Fibroblast of mammary gland (primary cell): ENCODE measurements at regions not wholly inside any gene's neighbourhood (a gene's known extent, or its start where the extent isn't known, plus 50 kb on each side); places are given as distances from the start of the nearest gene placed in this dataset.

Source experiments
- DNase-seq: peaks from one replicate; pipeline ENCODE4 v3.0.0-alpha.2; 2010; ENCODE audit warnings: low read depth
- H3K4me3 ChIP-seq: 2 replicates; pipeline ENCODE4 v1.5.1; 2011; ENCODE audit warnings: low read depth, mild to moderate bottlenecking, low read length, moderate library complexity; ENCODE audit not compliant: control insufficient read depth
- CTCF ChIP-seq: conservative IDR thresholded peaks from 2 replicates; pipeline ENCODE4 v1.5.1; 2011; ENCODE audit warnings: low read depth, low read length, inconsistent platforms; ENCODE audit not compliant: control insufficient read depth, insufficient read depth

- no peak for DNase-seq
- no peak overlapping the region for H3K4me3 ChIP-seq
- no peak for TF ChIP-seq CTCF
These were observed 111.6 kb upstream of the ZFP42 start for GRCh38 chr4:187883836-187884475.

- no peak overlapping the region for H3K4me3 ChIP-seq
- no peak for TF ChIP-seq CTCF
- no peak for DNase-seq
These were observed 107.7 kb upstream of the ZFP42 start for GRCh38 chr4:187887906-187888305.

- H3K4me3 ChIP-seq: no peak overlapping the region
- TF ChIP-seq CTCF: no peak
- DNase-seq: no peak
These were observed 105.9 kb upstream of the ZFP42 start for GRCh38 chr4:187889651-187890050.

- no peak for TF ChIP-seq CTCF
- no peak overlapping the region for H3K4me3 ChIP-seq
- DNase-seq: no peak
These were observed 102.2 kb upstream of the ZFP42 start for GRCh38 chr4:187893418-187893817.

GRCh38 chr4:187903106-187903505, 92.5 kb upstream of the ZFP42 start:
- no peak for TF ChIP-seq CTCF
- no peak overlapping the region for H3K4me3 ChIP-seq
- DNase-seq: no peak

- no peak for DNase-seq
- TF ChIP-seq CTCF: no peak
- H3K4me3 ChIP-seq: no peak overlapping the region
These were observed 91.9 kb upstream of the ZFP42 start for GRCh38 chr4:187903700-187904099.

- H3K4me3 ChIP-seq: no peak overlapping the region
- DNase-seq: peak; percentile 79
- no peak for TF ChIP-seq CTCF
These were observed 87.5 kb upstream of the ZFP42 start for GRCh38 chr4:187908079-187908561.
